Panc1 (cell line): ENCODE measurements at regions not wholly inside any gene's neighbourhood (a gene's known extent, or its start where the extent isn't known, plus 50 kb on each side); places are given as distances from the start of the nearest gene placed in this dataset.
"Not testable (repeated sequence)": the region's sequence is repeated elsewhere in the genome, so short reads cannot be mapped to it uniquely, and the experiment has no call there.

Source experiments
- POLR2AphosphoS5 ChIP-seq: IDR thresholded peaks from 2 replicates; pipeline ENCODE4 v1.6.1; 2012; ENCODE audit warnings: mild to moderate bottlenecking, low read depth, low read length, moderate library complexity
- TF ChIP-seq, protein P1 (sequence below): fragments of 450-650 bp; IDR thresholded peaks from 2 replicates; pipeline ENCODE4 v1.5.1; 2017; ENCODE audit warnings: mild to moderate bottlenecking

DNA sequence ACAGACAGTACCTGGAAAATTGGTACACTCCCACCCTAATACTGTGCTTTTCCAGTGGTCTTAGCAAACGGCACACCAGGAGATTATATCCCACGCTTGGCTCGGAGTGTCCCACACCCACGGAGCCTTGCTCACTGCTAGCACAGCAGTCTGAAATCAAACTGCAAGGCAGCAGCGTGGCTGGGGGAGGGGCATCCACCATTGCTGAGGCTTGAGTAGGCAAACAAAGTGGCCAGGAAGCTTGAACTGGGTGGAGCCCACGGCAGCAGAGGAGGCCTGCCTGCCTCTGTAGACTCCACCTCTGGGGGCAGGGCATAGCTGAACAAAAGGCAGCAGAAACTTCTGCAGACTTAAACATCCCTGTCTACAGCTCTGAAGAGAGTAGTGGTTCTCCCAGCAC is 56.1 kb upstream of the IZUMO1R start:
- TF ChIP-seq, protein P1, sequence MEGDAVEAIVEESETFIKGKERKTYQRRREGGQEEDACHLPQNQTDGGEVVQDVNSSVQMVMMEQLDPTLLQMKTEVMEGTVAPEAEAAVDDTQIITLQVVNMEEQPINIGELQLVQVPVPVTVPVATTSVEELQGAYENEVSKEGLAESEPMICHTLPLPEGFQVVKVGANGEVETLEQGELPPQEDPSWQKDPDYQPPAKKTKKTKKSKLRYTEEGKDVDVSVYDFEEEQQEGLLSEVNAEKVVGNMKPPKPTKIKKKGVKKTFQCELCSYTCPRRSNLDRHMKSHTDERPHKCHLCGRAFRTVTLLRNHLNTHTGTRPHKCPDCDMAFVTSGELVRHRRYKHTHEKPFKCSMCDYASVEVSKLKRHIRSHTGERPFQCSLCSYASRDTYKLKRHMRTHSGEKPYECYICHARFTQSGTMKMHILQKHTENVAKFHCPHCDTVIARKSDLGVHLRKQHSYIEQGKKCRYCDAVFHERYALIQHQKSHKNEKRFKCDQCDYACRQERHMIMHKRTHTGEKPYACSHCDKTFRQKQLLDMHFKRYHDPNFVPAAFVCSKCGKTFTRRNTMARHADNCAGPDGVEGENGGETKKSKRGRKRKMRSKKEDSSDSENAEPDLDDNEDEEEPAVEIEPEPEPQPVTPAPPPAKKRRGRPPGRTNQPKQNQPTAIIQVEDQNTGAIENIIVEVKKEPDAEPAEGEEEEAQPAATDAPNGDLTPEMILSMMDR, result not testable (repeated sequence)
- not testable (repeated sequence) for TF ChIP-seq POLR2AphosphoS5
